CD4-positive, CD25-positive, alpha-beta regulatory T cell (primary cell): ENCODE measurements at regions not wholly inside any gene's neighbourhood (a gene's known extent, or its start where the extent isn't known, plus 50 kb on each side); places are given as distances from the start of the nearest gene placed in this dataset.
A peak's percentile ranks its signal among the peaks of the same experiment; 100 is the strongest.

ENCODE experiments used
- ATAC-seq, 2 donors: fragments of 150-1000 bp; cut with Tn5 transposase; one replicate each; pipeline ENCODE4 v1.10.0; 2021; ENCODE audit warnings: low read depth in 2 of 2, moderate number of reproducible peaks in 2 of 2, moderate library complexity in 1 of 2
- DNase-seq, 3 donors: peaks; one replicate each; pipeline versions ENCODE4 v3.0.0 to v3.0.0-alpha.2; 2012 to 2022; ENCODE audit warnings: mixed read lengths in 1 of 3
- H3K27ac ChIP-seq: one replicate; pipeline ENCODE4 v1.7.0; 2013; ENCODE audit warnings: mild to moderate bottlenecking, low read length; ENCODE audit not compliant: insufficient read depth, poor library complexity, severe bottlenecking
- H3K27me3 ChIP-seq: one replicate; pipeline ENCODE4 v1.7.0; 2013; ENCODE audit warnings: low read length; ENCODE audit not compliant: control insufficient read depth, insufficient read depth
- H3K36me3 ChIP-seq: one replicate; pipeline ENCODE4 v1.7.0; 2013; ENCODE audit warnings: mild to moderate bottlenecking, low read length, moderate library complexity; ENCODE audit not compliant: control insufficient read depth, insufficient read depth
- H3K4me1 ChIP-seq: 2 replicates; pipeline ENCODE4 v1.7.0; 2013; ENCODE audit warnings: mild to moderate bottlenecking, low read length; ENCODE audit not compliant: insufficient read depth, control insufficient read depth, poor library complexity, severe bottlenecking
- H3K4me3 ChIP-seq: one replicate; pipeline ENCODE4 v1.7.0; 2013; ENCODE audit warnings: low read depth, mild to moderate bottlenecking, low read length, moderate library complexity
- H3K9me3 ChIP-seq, 2 experiments: 1 replicate in 1 of 2; 2 replicates in 1 of 2; pipeline ENCODE4 v1.7.0; 2013; ENCODE audit warnings: low read length in 2 of 2, mild to moderate bottlenecking in 1 of 2, moderate library complexity in 1 of 2; ENCODE audit not compliant: control insufficient read depth in 2 of 2
- H3K27ac Mint-ChIP-seq, 3 donors: one replicate each; pipeline ENCODE4 v1.8.0; 2020 to 2022; ENCODE audit warnings: mild to moderate bottlenecking in 3 of 3, mixed read lengths in 3 of 3, moderate library complexity in 2 of 3
- H3K27me3 Mint-ChIP-seq: one replicate; pipeline ENCODE4 v1.8.0; 2022; ENCODE audit warnings: mild to moderate bottlenecking, mixed read lengths
- H3K36me3 Mint-ChIP-seq: one replicate; pipeline ENCODE4 v1.8.0; 2020; ENCODE audit warnings: mixed read lengths
- H3K4me1 Mint-ChIP-seq, 4 donors: one replicate each; pipeline ENCODE4 v1.8.0; 2020 to 2022; ENCODE audit warnings: mixed read lengths in 4 of 4, mild to moderate bottlenecking in 1 of 4
- H3K4me3 Mint-ChIP-seq, 4 donors: one replicate each; pipeline ENCODE4 v1.8.0; 2020 to 2022; ENCODE audit warnings: mild to moderate bottlenecking in 4 of 4, mixed read lengths in 4 of 4, moderate library complexity in 3 of 4
- H3K9me3 Mint-ChIP-seq, 7 donors: one replicate each; pipeline ENCODE4 v1.8.0; 2020 to 2022; ENCODE audit warnings: mixed read lengths in 7 of 7, mild to moderate bottlenecking in 3 of 7, moderate library complexity in 2 of 7

- peaks cover 24% of the 10 kb centered on the region for H3K27me3 Mint-ChIP-seq
- no peak for DNase-seq
- Histone ChIP-seq H3K4me3 (no peak overlapping the region), H3K36me3 (no peaks in the 10 kb centered on the region), H3K27ac (no peak overlapping the region), H3K27me3 (peaks cover 5% of the 10 kb centered on the region), H3K4me1 (no peaks in the 10 kb centered on the region), H3K9me3 (no peaks in the 10 kb centered on the region)
- H3K9me3 Mint-ChIP-seq, result peaks cover 0 to 2% (median 0%) of the 10 kb centered on the region in 7 donors
- H3K27ac Mint-ChIP-seq, result no peak overlapping the region
- peaks cover 0 to 7% (median 0%) of the 10 kb centered on the region in 4 donors for H3K4me1 Mint-ChIP-seq
- H3K4me3 Mint-ChIP-seq, result no peak overlapping the region
- ATAC-seq, result no peak
- peaks cover 3% of the 10 kb centered on the region for H3K36me3 Mint-ChIP-seq
These were observed 69.7 kb downstream of the MYCN start for GRCh38 chr2:16010011-16010410.

DNA sequence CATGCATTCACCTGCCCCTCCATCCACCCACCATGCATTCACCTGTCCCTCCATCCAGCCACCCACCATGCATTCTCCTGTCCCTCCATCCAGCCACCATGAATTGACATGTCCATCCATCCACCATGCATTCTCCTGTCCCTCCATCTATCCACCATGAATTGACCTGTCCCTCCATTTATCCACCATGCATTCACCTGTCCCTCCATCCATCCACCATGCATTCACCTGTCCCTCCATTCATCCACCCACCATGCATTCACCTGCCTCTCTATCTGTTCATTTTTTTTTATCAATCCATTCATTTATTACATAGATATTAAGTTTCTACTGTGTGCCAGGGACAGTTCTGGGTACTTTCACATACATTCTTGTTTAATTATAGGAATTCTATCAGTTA is 69.2 kb downstream of the MYCN start:
- H3K4me3 ChIP-seq, result no peak overlapping the region
- no peak overlapping the region for H3K27ac Mint-ChIP-seq
- peaks cover 20% of the 10 kb centered on the region for H3K27me3 Mint-ChIP-seq
- no peaks in the 10 kb centered on the region for H3K36me3 ChIP-seq
- H3K4me1 Mint-ChIP-seq, result peaks cover 0 to 7% (median 0%) of the 10 kb centered on the region in 4 donors
- no peaks in the 10 kb centered on the region for H3K9me3 ChIP-seq
- H3K9me3 Mint-ChIP-seq, result peaks cover 0 to 1% (median 0%) of the 10 kb centered on the region in 7 donors
- ATAC-seq, result no peak
- H3K4me1 ChIP-seq, result no peaks in the 10 kb centered on the region
- no peak overlapping the region for H3K4me3 Mint-ChIP-seq
- H3K27me3 ChIP-seq, result peaks cover 3% of the 10 kb centered on the region
- H3K36me3 Mint-ChIP-seq, result peaks cover under 1% of the 10 kb centered on the region
- no peak overlapping the region for H3K27ac ChIP-seq
- DNase-seq, result no peak

GRCh38 chr2:16008856-16009255 is 68.5 kb downstream of the MYCN start:
- no peak overlapping the region for H3K27ac Mint-ChIP-seq
- ATAC-seq, result no peak
- H3K4me3 Mint-ChIP-seq, result no peak overlapping the region

GRCh38 chr2:16008331-16008850 is 68.0 kb downstream of the MYCN start:
- H3K4me1 ChIP-seq, result no peaks in the 10 kb centered on the region
- Mint-ChIP-seq H3K9me3 (peaks cover 0 to 3% (median 0%) of the 10 kb centered on the region in 7 donors), H3K4me3 (no peak overlapping the region), H3K27ac (no peak overlapping the region), H3K36me3 (no peaks in the 10 kb centered on the region), H3K4me1 (peaks cover 0 to 3% (median 0%) of the 10 kb centered on the region in 4 donors), H3K27me3 (peaks cover 8% of the 10 kb centered on the region)
- no peak overlapping the region for H3K27ac ChIP-seq
- H3K27me3 ChIP-seq, result peaks cover 3% of the 10 kb centered on the region
- no peak overlapping the region for H3K4me3 ChIP-seq
- no peaks in the 10 kb centered on the region for H3K36me3 ChIP-seq
- H3K9me3 ChIP-seq, result no peaks in the 10 kb centered on the region
- DNase-seq (no peak), ATAC-seq (no peak)

More at GRCh38 chr2:16008856-16009255, 68.5 kb downstream of the MYCN start:
- no peaks in the 10 kb centered on the region for H3K36me3 Mint-ChIP-seq
- DNase-seq, result no peak
- H3K4me1 ChIP-seq, result no peaks in the 10 kb centered on the region
- peaks cover 0 to 7% (median 0%) of the 10 kb centered on the region in 4 donors for H3K4me1 Mint-ChIP-seq
- peaks cover 0 to 3% (median 0%) of the 10 kb centered on the region in 7 donors for H3K9me3 Mint-ChIP-seq
- peaks cover 13% of the 10 kb centered on the region for H3K27me3 Mint-ChIP-seq
- H3K4me3 ChIP-seq, result no peak overlapping the region
- H3K27me3 ChIP-seq, result peaks cover 3% of the 10 kb centered on the region
- no peaks in the 10 kb centered on the region for H3K36me3 ChIP-seq
- no peaks in the 10 kb centered on the region for H3K9me3 ChIP-seq
- no peak overlapping the region for H3K27ac ChIP-seq

DNA sequence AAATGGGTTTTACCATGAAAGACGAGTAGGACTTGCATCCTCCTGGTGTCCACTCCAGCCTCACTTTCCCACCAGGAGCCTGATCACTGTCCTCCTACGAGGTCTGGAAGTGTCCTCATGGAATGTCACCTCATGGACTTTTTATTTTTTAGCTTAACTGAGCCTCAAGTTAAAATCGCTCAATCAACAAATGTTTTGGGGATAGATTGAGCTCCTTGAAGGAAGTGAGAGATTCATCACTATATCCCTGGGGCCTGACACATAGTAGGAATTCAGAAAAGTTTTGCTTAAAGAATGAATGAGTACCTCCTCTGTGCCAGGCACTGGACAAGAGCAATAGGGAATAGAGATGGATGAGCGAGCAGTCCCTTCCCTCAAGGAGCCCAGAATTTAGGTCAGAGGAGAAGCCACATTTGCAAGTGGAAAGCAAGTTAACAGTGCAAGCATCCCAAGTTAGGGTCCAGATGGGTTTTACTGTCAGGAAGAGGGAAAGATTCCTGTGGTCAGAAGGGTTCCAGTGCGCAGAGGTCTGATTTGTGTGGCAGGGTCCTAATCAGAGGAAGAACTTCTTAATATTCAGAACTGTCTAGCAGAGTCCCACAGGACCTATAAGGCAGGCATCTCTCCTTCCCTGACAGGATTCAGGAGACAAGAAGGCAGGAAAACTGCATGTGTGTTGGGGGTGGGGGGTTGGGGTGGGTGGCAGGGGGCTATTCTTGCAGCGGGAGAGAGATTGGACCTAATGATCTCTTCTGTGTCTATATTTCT is 67.0 kb downstream of the MYCN start:
- Mint-ChIP-seq H3K4me3 (no peak overlapping the region), H3K4me1 (peaks cover 0 to 2% (median 0%) of the 10 kb centered on the region in 4 donors), H3K36me3 (no peaks in the 10 kb centered on the region), H3K9me3 (peaks cover 0 to 1% (median 0%) of the 10 kb centered on the region in 7 donors), H3K27me3 (peaks cover 4% of the 10 kb centered on the region), H3K27ac (peak overlapping the region in 1 of 3 donors; percentile 51)
- Histone ChIP-seq H3K27me3 (peaks cover 3% of the 10 kb centered on the region), H3K36me3 (no peaks in the 10 kb centered on the region), H3K4me3 (no peak overlapping the region), H3K4me1 (no peaks in the 10 kb centered on the region), H3K27ac (no peak overlapping the region), H3K9me3 (no peaks in the 10 kb centered on the region)
- ATAC-seq (no peak), DNase-seq (no peak)

GRCh38 chr2:16006537-16007166 is 66.3 kb downstream of the MYCN start:
- H3K36me3 ChIP-seq, result no peaks in the 10 kb centered on the region
- H3K4me3 ChIP-seq, result no peak overlapping the region
- H3K36me3 Mint-ChIP-seq, result no peaks in the 10 kb centered on the region
- DNase-seq (no peak), ATAC-seq (no peak)
- no peak overlapping the region for H3K4me3 Mint-ChIP-seq
- H3K9me3 ChIP-seq, result no peaks in the 10 kb centered on the region
- peaks cover 4% of the 10 kb centered on the region for H3K27me3 Mint-ChIP-seq
- no peaks in the 10 kb centered on the region for H3K4me1 ChIP-seq
- H3K4me1 Mint-ChIP-seq, result peaks cover 0 to 2% (median 0%) of the 10 kb centered on the region in 4 donors
- H3K27ac ChIP-seq, result no peak overlapping the region
- peak overlapping the region in 2 of 3 donors; percentile 1 to 28 for H3K27ac Mint-ChIP-seq
- peaks cover 3% of the 10 kb centered on the region for H3K27me3 ChIP-seq
- peaks cover 0 to 1% (median 0%) of the 10 kb centered on the region in 7 donors for H3K9me3 Mint-ChIP-seq

DNA sequence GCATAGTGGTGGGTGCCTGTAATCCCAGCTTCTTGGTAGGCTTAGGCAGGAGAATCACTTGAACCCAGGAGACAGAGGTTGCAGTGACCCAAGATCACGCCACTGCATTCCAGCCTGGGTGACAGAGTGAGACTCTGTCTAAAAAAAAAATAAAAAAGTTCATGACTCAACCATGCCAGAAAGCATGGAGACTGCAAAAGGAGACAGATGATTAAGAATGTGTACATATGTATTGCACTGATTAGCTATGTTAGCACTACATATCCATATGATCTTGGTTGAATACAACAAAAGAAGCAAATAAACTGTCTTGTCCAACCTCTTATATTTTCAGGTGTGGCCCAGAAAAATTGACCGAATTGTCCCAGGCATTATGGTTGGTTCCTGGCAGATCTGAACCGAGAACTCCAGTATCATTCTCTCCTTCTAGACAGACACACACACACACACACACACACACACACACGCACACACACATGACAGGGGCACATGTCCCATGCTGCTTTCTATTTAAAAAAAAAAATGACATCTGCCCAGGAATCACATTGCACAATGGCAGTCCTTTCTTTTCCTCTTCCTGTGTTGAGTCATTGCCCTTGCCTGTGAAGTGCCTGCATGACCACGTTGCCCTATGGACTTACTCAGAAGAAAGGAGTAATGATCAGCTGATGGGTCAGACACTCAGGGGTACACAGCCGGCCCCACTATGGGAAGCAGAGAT is 65.6 kb downstream of the MYCN start:
- Mint-ChIP-seq H3K36me3 (no peaks in the 10 kb centered on the region), H3K4me1 (peaks cover 0 to 2% (median 0%) of the 10 kb centered on the region in 4 donors), H3K9me3 (peaks cover 0 to 1% (median 0%) of the 10 kb centered on the region in 7 donors), H3K27me3 (peaks cover 4% of the 10 kb centered on the region), H3K4me3 (no peak overlapping the region), H3K27ac (peak overlapping the region in 1 of 3 donors; percentile 1)
- DNase-seq, result no peak
- H3K9me3 ChIP-seq, result no peaks in the 10 kb centered on the region
- no peak overlapping the region for H3K4me3 ChIP-seq
- ATAC-seq, result peak in 1 of 2 donors; percentile 13
- no peaks in the 10 kb centered on the region for H3K4me1 ChIP-seq
- H3K36me3 ChIP-seq, result no peaks in the 10 kb centered on the region
- no peak overlapping the region for H3K27ac ChIP-seq
- H3K27me3 ChIP-seq, result peaks cover 3% of the 10 kb centered on the region
